ENCODE measurements at regions not wholly inside any gene's neighbourhood (a gene's known extent, or its start where the extent isn't known, plus 50 kb on each side); places are given as distances from the start of the nearest gene placed in this dataset.

DNA sequence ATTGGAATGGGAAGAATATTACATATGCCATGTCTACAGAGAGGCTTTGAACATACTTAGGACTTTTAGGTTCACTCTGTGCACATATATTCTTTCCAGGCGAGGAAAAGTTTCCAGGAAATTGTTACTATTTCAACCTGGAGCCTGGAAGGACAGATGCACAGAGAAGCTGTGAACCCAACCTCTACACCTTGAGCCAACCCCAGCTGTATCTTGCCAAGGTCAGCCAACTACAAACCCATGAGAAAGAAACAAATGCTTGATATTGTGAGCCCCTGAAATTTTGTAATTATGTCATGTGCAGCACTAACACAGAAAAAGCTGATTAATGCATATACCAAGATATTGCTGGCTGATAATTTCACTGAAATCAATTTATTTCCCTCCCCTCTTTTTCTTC lies 404.9 kb downstream of the GLRX3 start:
- no peak for DNase-seq

GRCh38 chr10:130542761-130543160 lies 406.6 kb downstream of the GLRX3 start:
- DNase-seq = no peak

DNA sequence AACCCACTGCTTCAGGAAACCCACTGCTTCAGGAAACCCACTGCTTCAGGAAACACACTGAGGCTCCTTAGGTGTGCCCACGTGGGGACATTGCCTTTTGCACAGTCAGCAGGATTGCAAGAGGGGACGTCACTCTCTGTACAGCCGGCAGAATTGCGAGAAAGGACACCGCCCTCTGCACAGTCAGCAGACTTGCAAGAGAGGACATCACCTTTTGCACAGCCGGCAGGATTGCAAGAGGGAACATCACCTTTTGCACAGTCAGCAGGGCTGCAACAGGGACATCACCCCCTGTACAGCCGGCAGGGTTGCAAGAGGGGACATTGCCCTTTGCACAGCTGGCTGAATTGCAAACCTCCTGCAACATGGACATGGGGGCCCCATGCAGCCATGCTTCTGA lies 407.6 kb downstream of the GLRX3 start:
- DNase-seq = no peak

GRCh38 chr10:130545122-130545521 lies 408.9 kb downstream of the GLRX3 start:
- no peak for DNase-seq

DNA sequence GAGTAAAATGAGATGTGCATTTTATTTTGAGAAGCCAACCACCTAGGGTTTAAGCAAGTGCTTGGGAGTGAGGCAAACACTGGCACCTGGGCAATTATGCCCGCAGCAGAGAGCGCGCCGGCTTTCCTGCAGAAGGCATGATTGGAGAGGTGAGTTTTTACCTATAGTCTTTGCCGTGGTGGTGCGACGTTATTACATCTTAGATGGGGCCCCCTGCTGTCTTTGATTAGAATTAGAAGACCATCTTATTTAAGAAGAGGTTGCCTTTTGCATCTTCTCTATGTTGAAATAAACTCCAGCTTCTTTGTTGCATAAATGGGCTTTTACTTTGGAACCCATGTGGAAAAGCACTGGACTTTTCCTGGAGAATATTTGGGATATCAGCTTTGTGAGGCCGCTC lies 409.5 kb downstream of the GLRX3 start:
- DNase-seq = no peak

GRCh38 chr10:130546841-130547240 lies 410.6 kb downstream of the GLRX3 start:
- no peak for DNase-seq

DNA sequence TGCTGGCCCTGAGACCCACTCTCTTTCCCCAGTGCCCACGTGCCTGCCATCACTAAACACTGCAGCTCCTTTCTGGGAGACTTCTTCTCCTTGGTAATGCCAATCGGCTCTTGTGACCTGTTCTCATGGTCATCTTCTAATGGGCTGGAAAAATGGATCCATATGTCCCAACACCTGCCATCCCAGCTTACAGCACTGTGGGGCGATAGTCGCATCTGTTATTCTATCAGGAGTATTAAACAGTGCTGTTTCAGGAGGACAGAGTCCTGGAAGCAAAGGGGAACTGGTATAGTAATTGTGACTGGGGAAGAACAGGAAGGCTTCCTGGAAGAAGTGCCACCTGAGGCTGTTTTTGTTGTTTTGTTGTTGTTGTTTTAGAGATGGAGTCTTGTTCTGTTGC lies 411.2 kb downstream of the GLRX3 start:
- DNase-seq = no peak

- DNase-seq = no peak
Observed at GRCh38 chr10:130550952-130551674, 414.9 kb downstream of the GLRX3 start.

DNA sequence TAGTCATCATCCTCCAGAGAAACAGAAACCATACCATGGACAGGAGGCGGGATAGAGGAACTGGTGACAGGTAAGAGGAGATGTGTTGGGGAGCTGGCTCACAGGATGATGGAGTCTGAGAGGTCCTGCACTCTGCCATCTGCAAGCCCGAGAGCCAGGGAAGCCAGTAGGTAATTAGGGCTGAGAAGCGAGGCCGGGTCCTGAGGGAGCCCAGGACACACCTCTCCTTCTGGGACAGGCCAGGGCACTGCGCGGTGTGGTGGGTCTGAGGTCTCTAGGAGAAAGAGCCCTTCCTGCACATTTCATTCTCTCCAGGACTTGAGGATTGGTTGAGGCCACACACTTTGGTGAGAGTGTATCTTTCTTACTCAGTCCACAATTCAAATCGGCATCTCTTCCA lies 415.5 kb downstream of the GLRX3 start:
- no peak for DNase-seq

GRCh38 chr10:130553826-130554225 lies 417.6 kb downstream of the GLRX3 start:
- no peak for DNase-seq

GRCh38 chr10:130554701-130555410 lies 418.7 kb downstream of the GLRX3 start:
- DNase-seq = no peak

DNA sequence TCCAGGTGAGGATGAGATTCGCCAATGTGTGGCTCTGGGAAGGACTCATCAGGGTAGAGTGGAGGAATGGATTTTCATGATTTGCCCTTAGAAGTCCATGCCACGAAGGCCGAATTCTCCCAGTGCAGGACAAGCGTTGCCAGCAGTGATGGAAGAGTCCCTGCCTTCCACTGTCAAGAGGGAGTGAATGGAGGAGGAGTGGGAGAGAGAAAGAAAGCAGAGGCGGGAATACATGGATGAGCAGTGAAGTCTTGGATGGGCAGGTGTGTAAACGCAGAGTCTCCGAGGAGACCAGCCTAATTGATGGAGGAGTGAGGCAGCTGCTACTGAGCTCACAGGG lies 419.2 kb downstream of the GLRX3 start:
- DNase-seq = no peak

GRCh38 chr10:130557181-130557845 lies 421.1 kb downstream of the GLRX3 start:
- DNase-seq = no peak

DNA sequence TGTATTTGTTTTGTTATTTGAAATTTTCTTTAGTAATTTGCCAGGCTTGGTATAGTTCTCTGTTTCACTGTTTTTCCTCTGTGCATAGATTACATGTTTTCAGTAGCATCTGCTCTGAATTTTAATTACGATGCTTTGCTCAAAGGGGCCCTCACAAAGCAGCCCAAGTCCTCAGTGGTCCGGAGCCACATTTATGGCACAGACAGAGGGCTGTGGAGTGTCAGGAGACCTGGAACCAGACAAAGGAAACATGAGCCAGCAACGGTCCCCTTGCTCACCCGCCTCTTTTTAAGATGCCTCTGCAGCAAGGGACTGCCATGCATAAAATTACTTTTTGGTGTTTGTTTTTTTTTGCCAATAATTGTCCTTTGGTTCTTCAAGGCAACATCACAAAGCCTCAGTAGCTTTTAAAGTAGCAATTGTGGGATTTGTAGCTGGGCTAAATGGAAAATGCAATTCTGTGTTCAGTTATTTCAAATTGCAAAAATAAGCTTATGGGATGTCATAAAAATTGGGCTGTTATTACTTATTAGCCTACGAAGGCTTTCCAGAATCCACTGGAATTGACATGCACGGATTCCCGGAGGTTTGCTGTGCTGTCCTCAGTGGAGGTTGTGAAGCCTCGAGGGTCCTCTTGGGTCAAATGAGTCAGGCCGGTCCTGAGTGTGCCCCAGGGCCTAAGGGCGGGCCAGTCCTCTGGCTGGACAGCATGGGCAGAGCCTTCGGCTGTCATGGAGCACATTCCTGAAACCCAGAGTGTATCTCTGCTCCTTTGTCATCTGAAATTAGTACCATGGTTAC lies 422.8 kb downstream of the GLRX3 start:
- DNase-seq = no peak

DNA sequence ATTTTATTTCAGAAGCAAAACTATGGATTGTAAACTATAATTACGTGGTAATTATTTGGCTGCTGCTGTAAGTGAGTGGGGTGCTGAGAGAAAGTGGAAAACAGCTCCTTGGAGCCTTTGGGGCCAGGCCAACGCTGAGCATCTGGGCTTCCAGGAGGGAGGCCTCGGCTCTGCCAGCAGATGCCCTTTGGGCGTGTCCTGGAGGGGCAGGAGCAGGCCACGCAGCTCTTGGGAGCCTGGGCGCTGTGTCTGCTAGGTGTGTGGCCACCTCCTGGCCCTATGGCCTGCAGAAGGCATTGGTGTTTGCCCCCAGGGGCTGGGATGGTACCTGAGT lies 423.3 kb downstream of the GLRX3 start:
- no peak for DNase-seq

- no peak for DNase-seq
Observed at GRCh38 chr10:130560116-130560515, 423.9 kb downstream of the GLRX3 start.

- DNase-seq = no peak
Observed at GRCh38 chr10:130560573-130560972, 424.4 kb downstream of the GLRX3 start.

DNA sequence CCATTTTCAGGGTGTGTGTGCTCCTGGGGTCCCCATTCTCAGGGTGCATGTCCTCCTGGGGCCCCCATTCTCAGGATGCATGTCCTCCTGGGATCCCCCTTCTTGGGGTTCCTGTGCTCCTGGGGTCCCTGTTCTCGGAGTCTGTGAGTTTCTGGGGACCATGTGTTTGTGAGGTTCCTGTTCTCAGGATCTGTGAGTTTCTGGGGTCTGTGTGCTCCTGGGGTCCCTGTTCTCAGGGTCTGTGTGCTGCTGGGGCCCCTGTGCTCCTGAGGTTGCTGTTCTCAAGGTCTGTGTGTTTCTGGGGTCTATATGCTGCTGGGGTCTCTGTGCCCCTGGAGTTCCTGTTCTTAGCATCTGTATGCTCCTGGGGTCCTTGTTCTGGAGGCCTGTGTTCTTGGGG lies 425.5 kb downstream of the GLRX3 start:
- DNase-seq = no peak

GRCh38 chr10:130567011-130567410 lies 430.8 kb downstream of the GLRX3 start:
- no peak for DNase-seq

DNA sequence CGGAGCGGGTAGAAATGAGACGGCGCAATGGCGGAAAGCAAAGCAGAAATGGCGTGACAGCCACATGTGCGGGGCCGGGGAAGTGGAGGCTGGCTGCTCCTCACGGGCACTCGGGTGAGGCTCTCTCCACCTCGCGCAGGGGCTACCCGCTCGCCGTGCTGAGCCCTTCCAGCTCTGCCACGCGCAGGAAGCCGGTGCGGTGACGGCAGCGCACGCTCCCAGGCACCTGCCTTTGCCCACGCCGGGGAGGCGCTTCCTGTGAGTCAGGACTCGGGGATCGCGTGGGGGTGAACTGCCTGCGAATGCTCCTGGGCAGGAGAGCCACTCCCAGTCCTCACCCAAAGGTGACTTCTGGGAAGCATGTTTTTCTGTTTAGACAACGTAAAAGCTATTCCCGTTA lies 431.2 kb downstream of the GLRX3 start:
- no peak for DNase-seq

- DNase-seq = no peak
Observed at GRCh38 chr10:130568246-130568645, 432.1 kb downstream of the GLRX3 start.

- DNase-seq = no peak
Observed at GRCh38 chr10:130570074-130570473, 433.9 kb downstream of the GLRX3 start.

DNA sequence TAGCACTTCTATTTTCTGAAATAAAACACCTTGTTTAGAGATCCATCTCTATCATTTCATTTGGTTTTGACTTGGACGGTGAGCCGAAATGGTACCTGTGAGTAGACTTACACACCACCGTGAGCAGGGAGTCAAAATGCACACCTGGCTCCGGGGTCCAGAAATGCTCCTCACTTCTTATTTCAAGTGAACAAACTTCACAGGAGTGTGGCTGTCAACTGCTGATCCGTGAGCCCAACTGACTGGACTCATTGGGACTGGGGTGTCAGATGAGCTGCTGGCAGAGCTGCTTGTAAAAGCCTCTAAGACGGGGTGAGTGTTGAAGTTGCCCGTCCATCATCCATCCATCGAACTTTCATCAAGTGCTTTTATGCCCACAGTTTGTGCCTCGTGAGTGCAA lies 435.5 kb downstream of the GLRX3 start:
- DNase-seq = no peak

- no peak for DNase-seq
Observed at GRCh38 chr10:130573446-130573845, 437.3 kb downstream of the GLRX3 start.

Measured in NCI-H2029 (cell line).